Spleen (tissue), 11 donors: ENCODE measurements at regions not wholly inside any gene's neighbourhood (a gene's known extent, or its start where the extent isn't known, plus 50 kb on each side); places are given as distances from the start of the nearest gene placed in this dataset.
"Not testable (repeated sequence)": the region's sequence is repeated elsewhere in the genome, so short reads cannot be mapped to it uniquely, and the experiment has no call there.

Experiments
- DNase-seq: peaks from one replicate; pipeline ENCODE4 v3.0.0-alpha.2; 2020
- H3K27ac ChIP-seq, 8 donors: fragments of 200-600 bp; sonication (generic) in 7 of 8; 1 replicate in 4 of 8; 2 replicates in 4 of 8; pipeline versions ENCODE4 v1.5.0 to v1.8.0; 2016 to 2021; ENCODE audit warnings: inconsistent platforms in 4 of 8, mild to moderate bottlenecking in 4 of 8, moderate library complexity in 1 of 8
- H3K27me3 ChIP-seq, 7 donors: fragments of 200-600 bp; sonication (generic) in 6 of 7; replicated peaks in 1 of 7; 1 replicate in 4 of 7; 2 replicates in 3 of 7; pipeline versions ENCODE4 v1.5.0 to v1.8.0; 2016 to 2021; ENCODE audit warnings: inconsistent platforms in 3 of 7, mild to moderate bottlenecking in 1 of 7
- H3K36me3 ChIP-seq, 6 donors: fragments of 200-600 bp; sonication (generic) in 5 of 6; 1 replicate in 4 of 6; 2 replicates in 2 of 6; pipeline versions ENCODE4 v1.5.0 to v1.8.0; 2016 to 2021; ENCODE audit warnings: inconsistent platforms in 2 of 6
- H3K4me1 ChIP-seq, 6 donors: fragments of 200-600 bp; sonication (generic) in 5 of 6; 1 replicate in 3 of 6; 2 replicates in 3 of 6; pipeline versions ENCODE4 v1.5.0 to v1.8.0; 2016 to 2021; ENCODE audit warnings: inconsistent platforms in 3 of 6
- H3K4me3 ChIP-seq, 8 donors: fragments of 200-600 bp; sonication (generic) in 7 of 8; 1 replicate in 4 of 8; 2 replicates in 4 of 8; pipeline versions ENCODE4 v1.5.0 to v1.8.0; 2016 to 2021; ENCODE audit warnings: inconsistent platforms in 4 of 8, mild to moderate bottlenecking in 4 of 8, moderate library complexity in 2 of 8
- H3K9me3 ChIP-seq, 8 donors: fragments of 200-600 bp; sonication (generic) in 7 of 8; 1 replicate in 4 of 8; 2 replicates in 4 of 8; pipeline versions ENCODE4 v1.5.0 to v1.8.0; 2016 to 2021; ENCODE audit warnings: inconsistent platforms in 4 of 8
- POLR2A ChIP-seq, 3 donors: fragments of 450-650 bp; IDR thresholded peaks; one replicate each; pipeline ENCODE4 v1.5.1; 2017; ENCODE audit warnings: antibody characterized with exemption in 3 of 3, mild to moderate bottlenecking in 1 of 3
- POLR2AphosphoS5 ChIP-seq, 3 donors: sonication (generic); formaldehyde crosslinking; IDR thresholded peaks; one replicate each; pipeline ENCODE4 v1.5.1; 2017; ENCODE audit warnings: antibody characterized with exemption in 3 of 3
- WGBS, 5 donors: extraction: QIAGEN DNeasy Blood & Tissue Kit in 3 of 5; methylation state at CpG; one replicate each; pipeline versions ENCODE4 v1.1.5 to v1.1.7; 2013 to 2018; 5-methylcytosine and 5-hydroxymethylcytosine counted together
- intact Hi-C: fragments of 100-400 bp; cut with DNase I; formaldehyde crosslinking; loops from one replicate; pipeline ENCODE4 v1.15.0; 2023; ENCODE audit warnings: low total_unique reads
- TF ChIP-seq, protein P1 (sequence below), 11 experiments: fragments of 200-600 bp in 7 of 11; fragments of 450-650 bp in 4 of 11; sonication (generic) in 4 of 11; IDR thresholded peaks in 8 of 11; conservative IDR thresholded peaks in 3 of 11; 1 replicate in 7 of 11; 2 replicates in 4 of 11; pipeline versions ENCODE4 v1.4.0 to v1.8.0; 2016 to 2021; ENCODE audit warnings: antibody characterized with exemption in 11 of 11, inconsistent platforms in 4 of 11, mild to moderate bottlenecking in 1 of 11
- donor health status: healthy with polysubstance abuse.
- donor health status: DM: no; HTN: no; CAD: no; lungs with moderate emphysema.
- donor health status: DM: no; HTN: no; CAD: no.
- donor health status: Bipolar disorder and iron deficiency.
- donor health status: healthy.
- donor health status: DM: no; HTN: no; CAD: no.
- donor health status: DM: yes; HTN: yes; CAD: no.

GRCh38 chr3:124363476-124363875, 366.8 kb upstream of the UMPS start:
- Histone ChIP-seq H3K27me3 (no peaks in the 10 kb centered on the region), H3K36me3 (no peaks in the 10 kb centered on the region), H3K4me3 (no peak overlapping the region), H3K27ac (no peak overlapping the region), H3K9me3 (no peaks in the 10 kb centered on the region), H3K4me1 (no peaks in the 10 kb centered on the region)
- intact Hi-C loops: no loop called here
- DNase-seq: no peak
- TF ChIP-seq, protein P1, sequence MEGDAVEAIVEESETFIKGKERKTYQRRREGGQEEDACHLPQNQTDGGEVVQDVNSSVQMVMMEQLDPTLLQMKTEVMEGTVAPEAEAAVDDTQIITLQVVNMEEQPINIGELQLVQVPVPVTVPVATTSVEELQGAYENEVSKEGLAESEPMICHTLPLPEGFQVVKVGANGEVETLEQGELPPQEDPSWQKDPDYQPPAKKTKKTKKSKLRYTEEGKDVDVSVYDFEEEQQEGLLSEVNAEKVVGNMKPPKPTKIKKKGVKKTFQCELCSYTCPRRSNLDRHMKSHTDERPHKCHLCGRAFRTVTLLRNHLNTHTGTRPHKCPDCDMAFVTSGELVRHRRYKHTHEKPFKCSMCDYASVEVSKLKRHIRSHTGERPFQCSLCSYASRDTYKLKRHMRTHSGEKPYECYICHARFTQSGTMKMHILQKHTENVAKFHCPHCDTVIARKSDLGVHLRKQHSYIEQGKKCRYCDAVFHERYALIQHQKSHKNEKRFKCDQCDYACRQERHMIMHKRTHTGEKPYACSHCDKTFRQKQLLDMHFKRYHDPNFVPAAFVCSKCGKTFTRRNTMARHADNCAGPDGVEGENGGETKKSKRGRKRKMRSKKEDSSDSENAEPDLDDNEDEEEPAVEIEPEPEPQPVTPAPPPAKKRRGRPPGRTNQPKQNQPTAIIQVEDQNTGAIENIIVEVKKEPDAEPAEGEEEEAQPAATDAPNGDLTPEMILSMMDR (IDR thresholded peaks at IDR 0.05 in 8 of 11, conservative IDR thresholded peaks at IDR 0.05 in 3 of 11): no peak
- TF ChIP-seq POLR2AphosphoS5 (IDR thresholded peaks at IDR 0.05) (no peak), POLR2A (IDR thresholded peaks at IDR 0.05) (no peak)

GRCh38 chr3:124364317-124365020, 365.8 kb upstream of the UMPS start:
- TF ChIP-seq, protein P1 (IDR thresholded peaks at IDR 0.05 in 8 of 11, conservative IDR thresholded peaks at IDR 0.05 in 3 of 11): no peak
- TF ChIP-seq POLR2A (IDR thresholded peaks at IDR 0.05) (no peak), POLR2AphosphoS5 (IDR thresholded peaks at IDR 0.05) (no peak)
- no peaks in the 10 kb centered on the region for H3K4me1 ChIP-seq
- H3K27me3 ChIP-seq: no peaks in the 10 kb centered on the region
- WGBS, 5 donors: 54 to 78% (median 66%) methylated on average over 2 of the region's 2 CpGs
- intact Hi-C loops: no loop called here
- H3K27ac ChIP-seq: no peak overlapping the region
- DNase-seq: no peak
- no peaks in the 10 kb centered on the region for H3K9me3 ChIP-seq
- H3K4me3 ChIP-seq: no peak overlapping the region
- no peaks in the 10 kb centered on the region for H3K36me3 ChIP-seq

- intact Hi-C loops, H3K4me1 ChIP-seq, H3K27ac ChIP-seq, H3K4me3 ChIP-seq, H3K27me3 ChIP-seq, H3K36me3 ChIP-seq, DNase-seq, H3K9me3 ChIP-seq: not testable (repeated sequence)
- 91 to 99% (median 94%) methylated on average over 7 to 23 of the region's 27 CpGs for WGBS, 5 donors
Measured at GRCh38 chr3:124366655-124367054, 363.6 kb upstream of the UMPS start.

DNA sequence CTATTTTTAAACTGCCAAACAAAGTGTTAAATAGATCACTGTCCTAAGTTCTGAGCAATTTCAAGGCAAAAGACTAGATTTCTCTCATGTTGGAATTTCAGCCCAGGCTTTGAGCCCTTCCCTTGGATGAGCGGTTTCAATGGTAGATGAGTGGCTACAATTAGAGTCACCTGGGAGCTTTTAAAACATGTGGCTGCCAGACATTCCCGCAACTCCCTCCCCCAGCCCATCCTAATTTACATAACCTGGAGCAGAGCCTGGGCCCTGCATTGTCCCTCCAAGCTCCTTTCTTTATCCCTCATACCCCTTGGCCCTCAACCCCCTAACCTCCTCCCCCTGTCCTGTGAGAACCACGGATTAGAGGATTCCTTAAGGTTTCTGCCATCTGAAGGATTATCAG, 357.5 kb upstream of the UMPS start:
- Histone ChIP-seq H3K36me3 (no peaks in the 10 kb centered on the region), H3K27ac (no peak overlapping the region), H3K9me3 (peaks cover 0 to 11% (median 0%) of the 10 kb centered on the region in 8 donors), H3K27me3 (peaks cover 0 to 4% (median 0%) of the 10 kb centered on the region in 7 donors), H3K4me1 (no peaks in the 10 kb centered on the region), H3K4me3 (no peak overlapping the region)
- TF ChIP-seq POLR2A (IDR thresholded peaks at IDR 0.05): no peak
- TF ChIP-seq, protein P1 (IDR thresholded peaks at IDR 0.05 in 8 of 11, conservative IDR thresholded peaks at IDR 0.05 in 3 of 11): no peak
- no peak for TF ChIP-seq POLR2AphosphoS5 (IDR thresholded peaks at IDR 0.05)
- intact Hi-C loops: no loop called here
- DNase-seq: no peak
- 77 to 86% (median 79%) methylated on average over 3 of the region's 3 CpGs for WGBS, 5 donors
